DOHH2 (cell line): ENCODE measurements at regions not wholly inside any gene's neighbourhood (a gene's known extent, or its start where the extent isn't known, plus 50 kb on each side); places are given as distances from the start of the nearest gene placed in this dataset.

Experiments used
- H3F3A ChIP-seq: fragments of 200-600 bp; sonication (generic), shearing (Covaris generic); 2 replicates; pipeline ENCODE4 v1.6.0; 2016; ENCODE audit warnings: antibody characterized with exemption, mild to moderate bottlenecking; ENCODE audit not compliant: control insufficient read depth, insufficient read depth
- H3K27ac ChIP-seq: fragments of 200-600 bp; sonication (generic); 2 replicates; pipeline ENCODE4 v1.5.1; 2014; ENCODE audit warnings: low read depth, mild to moderate bottlenecking, low read length, moderate library complexity
- H3K27me3 ChIP-seq: fragments of 200-600 bp; sonication (generic); 2 replicates; pipeline ENCODE4 v1.6.1; 2014; ENCODE audit warnings: mild to moderate bottlenecking, low read length, mixed read lengths; ENCODE audit not compliant: control insufficient read depth
- H3K36me3 ChIP-seq: fragments of 200-600 bp; sonication (generic); 2 replicates; pipeline ENCODE4 v1.6.1; 2014; ENCODE audit warnings: mild to moderate bottlenecking, low read length, moderate library complexity, mixed read lengths; ENCODE audit not compliant: control insufficient read depth
- H3K4me1 ChIP-seq: fragments of 200-600 bp; sonication (generic); 2 replicates; pipeline ENCODE4 v1.6.1; 2014; ENCODE audit warnings: mild to moderate bottlenecking, low read length, mixed read lengths; ENCODE audit not compliant: control insufficient read depth
- H3K4me2 ChIP-seq: fragments of 200-600 bp; sonication (generic); 2 replicates; pipeline ENCODE4 v1.6.0; 2014; ENCODE audit warnings: mild to moderate bottlenecking, low read length, moderate library complexity
- H3K4me3 ChIP-seq: fragments of 200-600 bp; sonication (generic); 2 replicates; pipeline ENCODE4 v1.5.1; 2014; ENCODE audit warnings: mild to moderate bottlenecking, low read length, mixed read lengths
- H3K79me2 ChIP-seq: fragments of 200-600 bp; sonication (generic); 2 replicates; pipeline ENCODE4 v1.6.1; 2014; ENCODE audit warnings: mild to moderate bottlenecking, low read length, mixed read lengths; ENCODE audit not compliant: control insufficient read depth
- H3K9me2 ChIP-seq: fragments of 200-600 bp; sonication (generic); replicated peaks from 2 replicates; pipeline ENCODE4 v1.6.1; 2014; ENCODE audit warnings: mild to moderate bottlenecking, low read length, mixed read lengths; ENCODE audit not compliant: control insufficient read depth
- H3K9me3 ChIP-seq: fragments of 200-600 bp; sonication (generic); 2 replicates; pipeline ENCODE4 v1.6.1; 2014; ENCODE audit warnings: antibody characterized with exemption, low read length, mixed read lengths; ENCODE audit not compliant: control insufficient read depth, insufficient read depth
- H4K20me1 ChIP-seq: fragments of 200-600 bp; sonication (generic); 2 replicates; pipeline ENCODE4 v1.6.0; 2014; ENCODE audit warnings: low read depth, mild to moderate bottlenecking, antibody characterized with exemption, low read length, moderate library complexity; ENCODE audit not compliant: control insufficient read depth, insufficient read depth
- EZH2phosphoT487 ChIP-seq: fragments of 200-600 bp; sonication (generic); IDR thresholded peaks from 2 replicates; pipeline ENCODE4 v1.6.1; 2017; ENCODE audit warnings: borderline replicate concordance, mild to moderate bottlenecking, antibody characterized with exemption, low read length, moderate library complexity, mixed read lengths
- TF ChIP-seq, protein P1 (sequence below): fragments of 200-600 bp; sonication (generic); IDR thresholded peaks from one replicate; pipeline ENCODE4 v1.5.1; 2014; ENCODE audit warnings: antibody characterized with exemption, mild to moderate bottlenecking, low read depth, low read length; ENCODE audit not compliant: poor library complexity, severe bottlenecking

DNA sequence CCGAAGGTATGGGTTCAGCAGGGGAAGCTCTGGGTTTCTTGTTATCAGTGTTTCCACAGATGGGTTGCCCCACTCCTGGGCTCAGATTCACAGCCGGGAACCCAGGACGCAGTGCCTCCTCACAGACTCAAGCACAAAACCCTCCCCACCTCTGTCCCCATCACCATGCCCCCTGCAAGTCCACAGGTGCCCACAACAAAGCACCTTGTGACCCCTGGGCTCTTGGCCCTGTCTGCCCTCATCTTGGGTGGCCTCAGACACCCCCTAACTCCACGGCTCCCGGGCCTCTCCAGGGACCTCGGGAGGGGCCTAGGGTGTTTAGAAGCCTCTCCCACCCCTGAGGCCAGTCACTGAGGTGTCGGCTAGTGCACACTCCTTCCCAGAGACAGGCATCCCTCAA lies 231.7 kb downstream of the TUBA3C start:
- no peak for TF ChIP-seq EZH2phosphoT487
- TF ChIP-seq, protein P1, sequence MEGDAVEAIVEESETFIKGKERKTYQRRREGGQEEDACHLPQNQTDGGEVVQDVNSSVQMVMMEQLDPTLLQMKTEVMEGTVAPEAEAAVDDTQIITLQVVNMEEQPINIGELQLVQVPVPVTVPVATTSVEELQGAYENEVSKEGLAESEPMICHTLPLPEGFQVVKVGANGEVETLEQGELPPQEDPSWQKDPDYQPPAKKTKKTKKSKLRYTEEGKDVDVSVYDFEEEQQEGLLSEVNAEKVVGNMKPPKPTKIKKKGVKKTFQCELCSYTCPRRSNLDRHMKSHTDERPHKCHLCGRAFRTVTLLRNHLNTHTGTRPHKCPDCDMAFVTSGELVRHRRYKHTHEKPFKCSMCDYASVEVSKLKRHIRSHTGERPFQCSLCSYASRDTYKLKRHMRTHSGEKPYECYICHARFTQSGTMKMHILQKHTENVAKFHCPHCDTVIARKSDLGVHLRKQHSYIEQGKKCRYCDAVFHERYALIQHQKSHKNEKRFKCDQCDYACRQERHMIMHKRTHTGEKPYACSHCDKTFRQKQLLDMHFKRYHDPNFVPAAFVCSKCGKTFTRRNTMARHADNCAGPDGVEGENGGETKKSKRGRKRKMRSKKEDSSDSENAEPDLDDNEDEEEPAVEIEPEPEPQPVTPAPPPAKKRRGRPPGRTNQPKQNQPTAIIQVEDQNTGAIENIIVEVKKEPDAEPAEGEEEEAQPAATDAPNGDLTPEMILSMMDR: no peak
- Histone ChIP-seq H3K9me3 (peaks cover 57% of the 10 kb centered on the region; the same call in 1 of the 2 replicates), H3K27me3 (no peaks in the 10 kb centered on the region)

DNA sequence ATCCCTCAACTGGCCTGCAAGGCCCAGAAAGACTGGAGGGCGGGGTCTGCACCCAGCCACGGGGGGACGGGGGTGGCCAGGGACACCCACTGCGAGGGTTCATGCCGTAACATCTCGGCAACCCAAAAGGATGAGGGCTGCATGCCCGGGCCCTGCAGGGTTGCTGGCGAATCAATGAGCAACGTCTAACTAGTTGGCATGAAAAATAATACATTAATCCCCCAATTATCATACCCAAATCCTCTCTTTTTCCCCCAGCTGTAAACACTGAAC lies 232.2 kb downstream of the TUBA3C start:
- Histone ChIP-seq H3K9me3 (peaks cover 59% of the 10 kb centered on the region; the same call in 1 of the 2 replicates), H3K27me3 (no peaks in the 10 kb centered on the region), H3K4me2 (no peak overlapping the region)

More for the DNA sequence above, 231.7 kb downstream of the TUBA3C start:
- Histone ChIP-seq H4K20me1 (no peaks in the 10 kb centered on the region), H3K4me2 (no peak overlapping the region), H3K4me3 (no peak overlapping the region), H3K36me3 (no peaks in the 10 kb centered on the region), H3K4me1 (no peaks in the 10 kb centered on the region), H3F3A (no peaks in the 10 kb centered on the region), H3K9me2 (no peaks in the 10 kb centered on the region), H3K27ac (no peak overlapping the region), H3K79me2 (no peaks in the 10 kb centered on the region)

DNA sequence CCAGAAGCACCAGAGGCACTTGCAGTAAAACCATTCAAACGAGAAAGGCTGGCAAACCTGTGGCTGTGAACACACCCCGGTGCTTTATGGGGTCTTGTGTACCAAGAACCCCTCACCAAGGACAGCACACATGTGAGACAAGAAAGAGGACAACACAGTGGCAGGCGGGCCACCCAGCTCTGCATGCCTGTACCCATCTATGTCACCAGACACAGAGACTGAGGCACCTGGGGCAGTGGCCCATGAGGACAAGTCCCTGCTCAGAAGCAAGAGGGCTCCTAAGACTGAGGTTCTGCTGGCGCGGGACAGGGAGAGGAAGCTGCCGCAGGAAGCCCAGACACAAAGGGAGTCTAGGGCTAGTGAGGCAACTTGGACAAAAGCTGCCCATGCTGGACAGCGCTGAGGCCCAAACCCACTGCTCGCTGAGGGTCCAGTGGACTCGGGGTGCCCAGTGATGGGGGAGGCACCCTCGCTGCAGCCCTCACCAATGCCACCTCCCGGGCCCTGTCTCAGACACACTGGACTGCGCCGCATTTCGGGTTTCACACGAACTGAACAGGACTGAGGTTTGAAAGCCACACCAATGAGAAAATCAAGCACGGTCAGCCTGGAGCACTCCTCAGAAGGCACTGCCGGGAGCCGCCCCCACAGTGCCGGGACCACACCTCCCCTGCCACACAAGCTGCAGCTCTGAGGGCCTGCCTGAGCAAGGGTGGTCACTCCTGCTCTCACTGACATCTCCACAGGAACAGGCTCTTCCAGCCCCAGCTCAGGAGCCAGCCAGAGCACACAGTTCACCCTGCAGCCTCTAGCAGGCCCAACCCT lies 232.7 kb downstream of the TUBA3C start:
- Histone ChIP-seq H3K27ac (no peak overlapping the region), H3K4me2 (no peak overlapping the region), H3K27me3 (no peaks in the 10 kb centered on the region), H3K4me3 (no peak overlapping the region), H3K36me3 (no peaks in the 10 kb centered on the region), H3K9me2 (no peaks in the 10 kb centered on the region), H3K9me3 (peaks cover 63% of the 10 kb centered on the region; the same call in 1 of the 2 replicates), H3K4me1 (no peaks in the 10 kb centered on the region), H3K79me2 (no peaks in the 10 kb centered on the region), H3F3A (no peaks in the 10 kb centered on the region), H4K20me1 (no peaks in the 10 kb centered on the region)
- no peak for TF ChIP-seq EZH2phosphoT487

More for the DNA sequence above, 232.2 kb downstream of the TUBA3C start:
- Histone ChIP-seq H3F3A (no peaks in the 10 kb centered on the region), H3K36me3 (no peaks in the 10 kb centered on the region), H3K4me1 (no peaks in the 10 kb centered on the region), H4K20me1 (no peaks in the 10 kb centered on the region), H3K4me3 (no peak overlapping the region), H3K79me2 (no peaks in the 10 kb centered on the region), H3K27ac (no peak overlapping the region), H3K9me2 (no peaks in the 10 kb centered on the region)
- TF ChIP-seq, protein P1: no peak
- no peak for TF ChIP-seq EZH2phosphoT487

DNA sequence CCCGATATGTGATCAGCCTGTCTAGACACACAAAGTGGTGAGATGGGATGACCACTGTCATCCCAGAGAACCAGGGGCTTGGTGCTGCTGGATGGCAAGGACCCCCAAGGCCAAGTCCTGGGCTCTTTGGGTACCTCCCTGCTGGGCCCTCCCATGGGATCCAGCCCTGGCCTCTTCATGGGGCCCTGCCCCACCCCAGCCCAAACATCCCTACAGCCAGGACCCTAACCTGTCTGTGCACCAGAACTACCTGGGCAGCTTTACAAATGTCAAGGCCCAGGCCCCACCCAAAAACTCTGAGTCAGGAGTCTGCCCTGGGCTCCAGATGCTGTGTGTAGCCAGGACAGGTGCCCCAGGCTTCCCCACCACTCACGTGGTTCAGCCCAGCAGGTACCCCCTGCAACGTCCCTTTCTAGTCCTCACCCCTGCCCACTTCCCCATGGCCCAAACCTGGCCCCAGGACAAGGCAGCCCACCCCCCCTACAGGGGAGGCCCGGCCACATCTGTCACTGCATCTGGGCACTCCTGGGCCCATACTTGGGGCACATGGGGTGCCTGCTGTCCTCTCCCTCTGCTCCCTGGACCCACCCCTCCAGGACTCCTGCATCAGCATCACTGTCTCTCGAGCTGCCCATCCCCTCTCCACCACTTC lies 233.5 kb downstream of the TUBA3C start:
- no peaks in the 10 kb centered on the region for H4K20me1 ChIP-seq
- H3K4me2 ChIP-seq: no peak overlapping the region
- no peaks in the 10 kb centered on the region for H3F3A ChIP-seq
- H3K79me2 ChIP-seq: no peaks in the 10 kb centered on the region
- no peak for TF ChIP-seq EZH2phosphoT487
- TF ChIP-seq, protein P1: no peak
- H3K27me3 ChIP-seq: no peaks in the 10 kb centered on the region
- no peaks in the 10 kb centered on the region for H3K36me3 ChIP-seq
- H3K9me3 ChIP-seq: peaks cover 67% of the 10 kb centered on the region; the same call in 1 of the 2 replicates
- no peak overlapping the region for H3K4me3 ChIP-seq
- no peak overlapping the region for H3K27ac ChIP-seq
- no peaks in the 10 kb centered on the region for H3K4me1 ChIP-seq
- H3K9me2 ChIP-seq: no peaks in the 10 kb centered on the region
